ENCODE measurements at regions not wholly inside any gene's neighbourhood (a gene's known extent, or its start where the extent isn't known, plus 50 kb on each side); places are given as distances from the start of the nearest gene placed in this dataset.

DNA sequence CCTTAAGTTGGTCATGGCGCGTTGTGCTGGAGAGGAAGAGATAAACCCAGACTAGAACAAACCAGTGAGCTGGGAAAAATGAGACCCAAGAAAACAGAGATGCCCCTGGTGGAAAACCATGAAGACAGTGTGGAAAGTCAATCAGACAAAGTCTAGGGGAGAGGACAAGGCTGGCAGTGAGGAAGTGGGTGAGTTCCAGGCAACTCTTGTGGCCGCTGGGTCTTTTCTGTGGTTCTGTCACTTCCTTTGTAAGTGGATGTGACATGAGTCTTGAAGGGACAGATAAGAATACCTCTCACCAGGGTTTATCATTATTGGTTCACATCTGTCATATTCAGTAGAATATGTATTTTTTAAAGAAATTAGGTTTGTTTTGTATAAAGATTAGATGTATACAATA, 738.4 kb downstream of the DHX35 start:
- TF ChIP-seq, protein P1, sequence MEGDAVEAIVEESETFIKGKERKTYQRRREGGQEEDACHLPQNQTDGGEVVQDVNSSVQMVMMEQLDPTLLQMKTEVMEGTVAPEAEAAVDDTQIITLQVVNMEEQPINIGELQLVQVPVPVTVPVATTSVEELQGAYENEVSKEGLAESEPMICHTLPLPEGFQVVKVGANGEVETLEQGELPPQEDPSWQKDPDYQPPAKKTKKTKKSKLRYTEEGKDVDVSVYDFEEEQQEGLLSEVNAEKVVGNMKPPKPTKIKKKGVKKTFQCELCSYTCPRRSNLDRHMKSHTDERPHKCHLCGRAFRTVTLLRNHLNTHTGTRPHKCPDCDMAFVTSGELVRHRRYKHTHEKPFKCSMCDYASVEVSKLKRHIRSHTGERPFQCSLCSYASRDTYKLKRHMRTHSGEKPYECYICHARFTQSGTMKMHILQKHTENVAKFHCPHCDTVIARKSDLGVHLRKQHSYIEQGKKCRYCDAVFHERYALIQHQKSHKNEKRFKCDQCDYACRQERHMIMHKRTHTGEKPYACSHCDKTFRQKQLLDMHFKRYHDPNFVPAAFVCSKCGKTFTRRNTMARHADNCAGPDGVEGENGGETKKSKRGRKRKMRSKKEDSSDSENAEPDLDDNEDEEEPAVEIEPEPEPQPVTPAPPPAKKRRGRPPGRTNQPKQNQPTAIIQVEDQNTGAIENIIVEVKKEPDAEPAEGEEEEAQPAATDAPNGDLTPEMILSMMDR (IDR thresholded peaks at IDR 0.05; ENCODE audit: unreplicated experiment): no peak
- Mint-ChIP-seq H3K9me3 (ENCODE audit: low read depth) (no peaks in the 10 kb centered on the region), H3K4me3 (ENCODE audit: low read depth) (no peak overlapping the region), H3K27ac (no peak overlapping the region), H3K4me1 (ENCODE audit: low read depth) (no peaks in the 10 kb centered on the region), H3K36me3 (ENCODE audit: insufficient read depth) (no peaks in the 10 kb centered on the region), H3K27me3 (peaks cover 6% of the 10 kb centered on the region)
- DNase-seq (ENCODE audit: low spot score, unreplicated experiment): no peak

- Mint-ChIP-seq H3K9me3 (ENCODE audit: low read depth) (no peaks in the 10 kb centered on the region), H3K4me3 (ENCODE audit: low read depth) (no peak overlapping the region), H3K27me3 (peaks cover 9% of the 10 kb centered on the region), H3K27ac (no peak overlapping the region), H3K4me1 (ENCODE audit: low read depth) (no peaks in the 10 kb centered on the region), H3K36me3 (ENCODE audit: insufficient read depth) (no peaks in the 10 kb centered on the region)
- no peak for DNase-seq (ENCODE audit: low spot score, unreplicated experiment)
- TF ChIP-seq, protein P1 (IDR thresholded peaks at IDR 0.05; ENCODE audit: unreplicated experiment): no peak
Measured at GRCh38 chr20:39699166-39699725, 737.1 kb downstream of the DHX35 start.

DNA sequence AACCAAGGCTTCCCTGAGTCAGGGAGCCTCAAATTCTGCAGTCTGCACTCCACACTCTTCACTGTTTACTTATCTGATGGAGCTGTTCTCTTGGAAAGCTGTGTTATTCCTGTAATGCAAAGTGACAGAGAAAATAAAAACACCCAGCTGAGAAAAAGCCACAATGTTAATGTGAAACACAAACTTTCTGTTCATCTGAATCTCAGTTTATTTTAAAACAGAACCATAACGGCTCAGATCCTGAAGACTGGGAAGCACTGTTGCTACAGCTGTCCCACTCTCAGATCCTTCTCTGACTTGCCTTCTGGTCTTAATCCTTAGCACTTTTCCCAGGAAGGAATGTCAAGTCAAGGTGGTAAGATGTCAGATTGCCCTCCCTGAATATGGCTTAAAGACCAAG, 736.6 kb downstream of the DHX35 start:
- peaks cover 9% of the 10 kb centered on the region for H3K27me3 Mint-ChIP-seq
- TF ChIP-seq, protein P1 (IDR thresholded peaks at IDR 0.05; ENCODE audit: unreplicated experiment): no peak

DNA sequence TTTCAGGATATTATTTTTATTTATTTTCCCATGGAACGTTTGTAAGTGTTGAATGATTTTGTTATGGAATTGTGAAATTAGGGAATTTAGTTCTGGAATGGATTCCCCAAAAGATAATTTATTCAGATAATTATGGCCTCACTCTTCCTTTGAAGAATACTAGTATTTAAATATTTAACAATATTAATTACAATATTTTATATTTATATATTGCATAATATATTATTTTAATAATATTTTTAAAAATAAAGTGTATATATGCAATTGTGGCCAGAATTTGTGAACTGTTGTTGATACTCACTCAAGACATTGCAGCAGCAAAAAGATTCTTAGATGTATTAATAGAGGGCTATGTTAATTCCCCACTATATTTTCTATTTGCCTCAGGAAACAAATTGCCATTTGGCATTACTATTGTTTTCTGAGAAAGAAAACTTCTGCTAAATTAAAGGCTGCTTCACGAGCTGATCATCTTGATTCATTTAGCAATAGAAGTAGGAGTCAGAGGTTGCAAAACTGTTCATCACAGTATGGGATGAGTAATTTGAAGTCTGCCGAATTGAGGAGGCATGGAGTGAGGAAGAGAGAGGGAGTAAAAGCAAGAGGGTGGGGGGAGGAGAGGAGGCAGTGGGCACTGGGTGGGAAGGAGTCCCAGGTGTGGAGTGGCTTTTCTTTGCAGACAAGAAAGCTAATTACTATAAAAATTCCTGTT, 729.2 kb downstream of the DHX35 start:
- no peak overlapping the region for H3K4me3 Mint-ChIP-seq (ENCODE audit: low read depth)
- DNase-seq (ENCODE audit: low spot score, unreplicated experiment): no peak
- no peaks in the 10 kb centered on the region for H3K9me3 Mint-ChIP-seq (ENCODE audit: low read depth)
- TF ChIP-seq, protein P1 (IDR thresholded peaks at IDR 0.05; ENCODE audit: unreplicated experiment): no peak
- H3K27me3 Mint-ChIP-seq: peaks cover 6% of the 10 kb centered on the region
- no peaks in the 10 kb centered on the region for H3K36me3 Mint-ChIP-seq (ENCODE audit: insufficient read depth)
- H3K4me1 Mint-ChIP-seq (ENCODE audit: low read depth): no peaks in the 10 kb centered on the region
- no peak overlapping the region for H3K27ac Mint-ChIP-seq

More for the DNA sequence above, 736.6 kb downstream of the DHX35 start:
- H3K27ac Mint-ChIP-seq: no peak overlapping the region
- H3K9me3 Mint-ChIP-seq (ENCODE audit: low read depth): no peaks in the 10 kb centered on the region
- H3K36me3 Mint-ChIP-seq (ENCODE audit: insufficient read depth): no peaks in the 10 kb centered on the region
- H3K4me3 Mint-ChIP-seq (ENCODE audit: low read depth): no peak overlapping the region
- H3K4me1 Mint-ChIP-seq (ENCODE audit: low read depth): no peaks in the 10 kb centered on the region
- DNase-seq (ENCODE audit: low spot score, unreplicated experiment): no peak

- no peaks in the 10 kb centered on the region for H3K27me3 Mint-ChIP-seq
- no peak overlapping the region for H3K4me3 Mint-ChIP-seq (ENCODE audit: low read depth)
- no peak for DNase-seq (ENCODE audit: low spot score, unreplicated experiment)
- no peaks in the 10 kb centered on the region for H3K9me3 Mint-ChIP-seq (ENCODE audit: low read depth)
- H3K36me3 Mint-ChIP-seq (ENCODE audit: insufficient read depth): no peaks in the 10 kb centered on the region
- peaks cover 4% of the 10 kb centered on the region for H3K4me1 Mint-ChIP-seq (ENCODE audit: low read depth)
- TF ChIP-seq, protein P1 (IDR thresholded peaks at IDR 0.05; ENCODE audit: unreplicated experiment): peak; percentile 24
- H3K27ac Mint-ChIP-seq: no peak overlapping the region
Measured at GRCh38 chr20:39676857-39677391, 714.8 kb downstream of the DHX35 start.

All from progenitor cell of endocrine pancreas (in vitro differentiated cells).